ENCODE measurements at regions not wholly inside any gene's neighbourhood (a gene's known extent, or its start where the extent isn't known, plus 50 kb on each side); places are given as distances from the start of the nearest gene placed in this dataset.

DNA sequence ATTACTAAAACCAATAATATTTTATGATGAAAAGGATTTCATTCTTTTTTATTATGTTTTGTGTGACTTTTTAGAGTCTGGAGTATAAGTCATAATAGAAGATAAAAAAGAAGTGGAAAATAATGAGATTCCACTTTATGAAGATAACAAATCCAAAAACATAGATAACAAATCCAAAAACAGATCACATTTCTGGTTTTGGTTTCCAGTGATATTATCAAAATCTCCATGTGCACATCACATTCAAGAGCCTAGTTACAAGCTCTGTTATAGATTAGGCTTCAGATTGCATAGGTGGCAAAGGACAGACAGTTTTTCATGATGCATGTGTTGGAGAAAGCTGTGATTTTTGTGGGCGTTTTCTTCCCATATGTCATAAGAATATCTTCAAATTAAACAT lies 648.2 kb downstream of the STK39 start:
- H3K27me3 ChIP-seq: no peaks in the 10 kb centered on the region
- H3K4me1 ChIP-seq: no peaks in the 10 kb centered on the region
- no peaks in the 10 kb centered on the region for H3K36me3 ChIP-seq
- intact Hi-C loops (cut with DNase I; ENCODE audit: low total_unique reads): no loop called here
- H3K4me3 ChIP-seq: no peak overlapping the region
- H3K27ac ChIP-seq: no peak overlapping the region
- TF ChIP-seq, protein P1, sequence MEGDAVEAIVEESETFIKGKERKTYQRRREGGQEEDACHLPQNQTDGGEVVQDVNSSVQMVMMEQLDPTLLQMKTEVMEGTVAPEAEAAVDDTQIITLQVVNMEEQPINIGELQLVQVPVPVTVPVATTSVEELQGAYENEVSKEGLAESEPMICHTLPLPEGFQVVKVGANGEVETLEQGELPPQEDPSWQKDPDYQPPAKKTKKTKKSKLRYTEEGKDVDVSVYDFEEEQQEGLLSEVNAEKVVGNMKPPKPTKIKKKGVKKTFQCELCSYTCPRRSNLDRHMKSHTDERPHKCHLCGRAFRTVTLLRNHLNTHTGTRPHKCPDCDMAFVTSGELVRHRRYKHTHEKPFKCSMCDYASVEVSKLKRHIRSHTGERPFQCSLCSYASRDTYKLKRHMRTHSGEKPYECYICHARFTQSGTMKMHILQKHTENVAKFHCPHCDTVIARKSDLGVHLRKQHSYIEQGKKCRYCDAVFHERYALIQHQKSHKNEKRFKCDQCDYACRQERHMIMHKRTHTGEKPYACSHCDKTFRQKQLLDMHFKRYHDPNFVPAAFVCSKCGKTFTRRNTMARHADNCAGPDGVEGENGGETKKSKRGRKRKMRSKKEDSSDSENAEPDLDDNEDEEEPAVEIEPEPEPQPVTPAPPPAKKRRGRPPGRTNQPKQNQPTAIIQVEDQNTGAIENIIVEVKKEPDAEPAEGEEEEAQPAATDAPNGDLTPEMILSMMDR (IDR thresholded peaks at IDR 0.05): no peak
- TF ChIP-seq POLR2A (IDR thresholded peaks at IDR 0.05): no peak
- no peak for DNase-seq
- H3K9me3 ChIP-seq: no peaks in the 10 kb centered on the region

- Histone ChIP-seq H3K27ac (no peak overlapping the region), H3K9me3 (no peaks in the 10 kb centered on the region), H3K36me3 (no peaks in the 10 kb centered on the region), H3K4me3 (no peak overlapping the region), H3K4me1 (no peaks in the 10 kb centered on the region), H3K27me3 (no peaks in the 10 kb centered on the region)
- no peak for TF ChIP-seq POLR2A (IDR thresholded peaks at IDR 0.05)
- TF ChIP-seq, protein P1 (IDR thresholded peaks at IDR 0.05): no peak
- intact Hi-C loops (cut with DNase I; ENCODE audit: low total_unique reads): no loop called here
- no peak for DNase-seq
Observed at GRCh38 chr2:167595839-167596471, 651.4 kb downstream of the STK39 start.

- intact Hi-C loops (cut with DNase I; ENCODE audit: low total_unique reads): no loop called here
- no peak overlapping the region for H3K4me3 ChIP-seq
- H3K27ac ChIP-seq: no peak overlapping the region
- H3K36me3 ChIP-seq: no peaks in the 10 kb centered on the region
- TF ChIP-seq, protein P1 (IDR thresholded peaks at IDR 0.05): no peak
- TF ChIP-seq POLR2A (IDR thresholded peaks at IDR 0.05): no peak
- H3K4me1 ChIP-seq: no peaks in the 10 kb centered on the region
- H3K27me3 ChIP-seq: no peaks in the 10 kb centered on the region
- no peak for DNase-seq
- no peaks in the 10 kb centered on the region for H3K9me3 ChIP-seq
Observed at GRCh38 chr2:167595021-167595420, 652.4 kb downstream of the STK39 start.

DNA sequence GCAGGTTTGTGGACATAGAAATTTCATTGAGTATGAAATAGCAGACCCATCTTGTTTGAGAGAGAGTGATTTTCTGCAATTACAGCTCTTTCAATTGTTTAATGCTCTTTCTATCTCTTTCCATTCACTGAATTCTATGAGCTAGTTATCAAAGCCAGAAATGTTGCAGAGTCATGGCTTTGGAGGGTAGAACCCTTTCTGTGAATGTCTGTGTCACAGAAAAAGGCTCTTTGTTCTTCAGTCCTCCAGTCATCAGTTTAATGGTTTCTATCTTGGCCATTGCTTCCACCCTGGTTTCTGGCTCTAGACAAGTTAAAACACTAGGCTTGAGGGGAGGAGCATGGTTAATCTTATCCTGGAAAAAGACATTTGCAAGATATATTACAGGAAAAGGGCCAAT lies 655.0 kb downstream of the STK39 start:
- DNase-seq: no peak
- no peaks in the 10 kb centered on the region for H3K4me1 ChIP-seq

GRCh38 chr2:167582619-167583018 lies 664.8 kb downstream of the STK39 start:
- Histone ChIP-seq H3K27ac (no peak overlapping the region), H3K36me3 (no peaks in the 10 kb centered on the region), H3K27me3 (no peaks in the 10 kb centered on the region), H3K4me1 (no peaks in the 10 kb centered on the region), H3K9me3 (no peaks in the 10 kb centered on the region), H3K4me3 (no peak overlapping the region)
- TF ChIP-seq, protein P1 (IDR thresholded peaks at IDR 0.05): no peak
- TF ChIP-seq POLR2A (IDR thresholded peaks at IDR 0.05): no peak
- intact Hi-C loops (cut with DNase I; ENCODE audit: low total_unique reads): no loop called here
- DNase-seq: no peak

More for the DNA sequence above, 655.0 kb downstream of the STK39 start:
- Histone ChIP-seq H3K36me3 (no peaks in the 10 kb centered on the region), H3K27ac (no peak overlapping the region), H3K4me3 (no peak overlapping the region), H3K9me3 (no peaks in the 10 kb centered on the region), H3K27me3 (no peaks in the 10 kb centered on the region)
- intact Hi-C loops (cut with DNase I; ENCODE audit: low total_unique reads): no loop called here
- TF ChIP-seq, protein P1 (IDR thresholded peaks at IDR 0.05): no peak
- TF ChIP-seq POLR2A (IDR thresholded peaks at IDR 0.05): no peak
